COLO668 (cell line): ENCODE measurements at regions not wholly inside any gene's neighbourhood (a gene's known extent, or its start where the extent isn't known, plus 50 kb on each side); places are given as distances from the start of the nearest gene placed in this dataset.
A peak's percentile ranks its signal among the peaks of the same experiment; 100 is the strongest.

ENCODE experiments used
- DNase-seq: peaks from one replicate; lab custom pipeline; 2025; ENCODE audit not compliant: unreplicated experiment; lab: John Stamatoyannopoulos, UW

DNA sequence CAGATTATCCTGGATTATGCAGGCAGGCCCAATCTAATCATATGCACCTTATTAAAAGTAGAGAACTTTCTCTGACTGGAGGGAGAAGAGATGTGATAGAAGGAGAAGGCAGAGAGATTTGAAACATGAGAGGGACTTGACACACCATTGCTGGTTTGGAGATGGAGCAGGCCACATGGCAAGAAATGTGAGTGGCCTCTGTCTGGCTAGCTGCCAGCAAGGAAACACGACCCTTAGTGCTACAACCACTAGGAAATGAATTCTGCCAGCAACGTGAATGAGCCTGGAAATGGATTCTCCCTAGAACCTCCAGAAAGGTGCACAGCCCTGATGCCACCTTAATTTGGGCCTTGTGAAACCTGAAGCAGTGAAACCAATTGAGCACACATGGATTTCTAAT is 79.5 kb upstream of the MBNL3 start:
- DNase-seq: peak; percentile 9

DNA sequence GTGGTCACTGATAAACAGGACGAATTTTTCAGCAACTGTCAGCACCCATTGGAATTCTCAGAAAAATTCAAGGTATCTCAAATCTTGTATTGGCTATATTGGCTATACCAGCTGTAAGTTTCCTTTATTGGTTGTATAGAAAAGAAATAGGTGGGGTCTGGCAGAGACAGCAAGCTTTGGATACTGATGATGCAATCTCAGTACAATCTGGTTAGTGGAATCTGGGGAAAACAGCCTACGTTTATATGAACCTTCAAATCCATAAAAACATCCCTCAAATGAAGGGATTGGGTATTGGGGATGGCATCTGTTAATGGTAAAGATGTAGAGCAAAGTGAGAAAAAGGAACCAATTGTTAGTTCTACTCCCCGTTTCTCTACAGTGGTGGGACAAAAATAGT is 76.4 kb upstream of the MBNL3 start:
- no peak for DNase-seq

DNA sequence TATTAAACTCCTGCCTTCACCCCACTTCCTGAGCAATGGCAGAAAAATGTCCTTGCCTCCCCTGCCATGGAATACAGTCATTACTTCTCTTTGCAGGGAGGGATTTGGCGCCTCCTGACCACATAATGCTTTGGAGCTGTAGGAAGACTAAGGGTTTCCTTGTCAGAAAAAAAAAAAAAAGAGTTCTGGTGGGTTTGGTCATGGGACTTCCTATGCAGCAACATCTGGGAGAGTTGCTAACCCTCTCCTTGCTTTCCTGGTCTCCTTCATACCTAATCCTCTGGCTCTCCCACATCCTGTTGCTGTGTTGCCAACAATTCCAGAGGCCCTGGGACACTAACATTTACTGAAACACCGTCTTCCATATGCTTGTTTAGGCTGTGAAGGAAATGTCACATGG is 75.1 kb upstream of the MBNL3 start:
- no peak for DNase-seq

GRCh38 chrX:132561974-132562373 is 73.1 kb upstream of the MBNL3 start:
- no peak for DNase-seq

GRCh38 chrX:132561483-132561882 is 72.6 kb upstream of the MBNL3 start:
- DNase-seq: no peak

GRCh38 chrX:132559101-132559500 is 70.3 kb upstream of the MBNL3 start:
- no peak for DNase-seq

DNA sequence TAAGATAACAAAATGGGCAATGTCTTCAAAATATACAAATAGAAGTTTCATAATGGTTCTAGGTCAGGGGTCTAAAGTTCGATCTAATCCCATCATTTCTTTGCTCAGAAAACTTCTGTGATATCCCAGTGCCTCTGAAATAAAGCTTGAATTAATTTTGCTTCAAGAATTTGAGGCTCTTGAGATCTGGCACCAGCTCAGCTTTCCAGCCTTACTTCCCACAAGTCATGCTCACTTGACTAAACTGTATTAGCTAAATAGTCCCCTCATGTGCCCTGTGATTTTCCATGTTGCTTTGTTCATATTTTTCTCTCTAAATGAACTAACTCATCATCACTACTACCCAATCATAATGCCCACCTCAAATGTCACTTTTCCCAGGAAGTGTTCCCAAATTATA is 50.8 kb upstream of the MBNL3 start:
- no peak for DNase-seq
